ENCODE measurements at regions not wholly inside any gene's neighbourhood (a gene's known extent, or its start where the extent isn't known, plus 50 kb on each side); places are given as distances from the start of the nearest gene placed in this dataset.
"Not testable (repeated sequence)": the region's sequence is repeated elsewhere in the genome, so short reads cannot be mapped to it uniquely, and the experiment has no call there.

GRCh38 chr7:94792241-94792640 is 115.2 kb upstream of the PPP1R9A start:
- BruUV-seq (replicated peaks), result no TSS peak
- Histone ChIP-seq H3K9me2 (ENCODE audit: insufficient read depth, low read length) (no peaks in the 10 kb centered on the region), H3K9me3 (ENCODE audit: low read length) (no peaks in the 10 kb centered on the region), H2AFZ (ENCODE audit: low read length) (no peak overlapping the region), H3K4me3 (ENCODE audit: low read depth, low read length, poor library complexity, severe bottlenecking) (no peak overlapping the region), H3K4me1 (ENCODE audit: insufficient read depth, low read length, poor library complexity, severe bottlenecking) (no peaks in the 10 kb centered on the region), H4K20me1 (ENCODE audit: insufficient read depth, low read length) (no peaks in the 10 kb centered on the region), H3K4me2 (ENCODE audit: low read length) (no peak overlapping the region), H3K36me3 (ENCODE audit: insufficient read depth, low read length) (no peaks in the 10 kb centered on the region), H3K79me2 (ENCODE audit: insufficient read depth, low read depth, low read length) (no peaks in the 10 kb centered on the region), H3K27ac (ENCODE audit: low read depth, low read length, poor library complexity, severe bottlenecking) (no peak overlapping the region)
- intact Hi-C loops (cut with micrococcal nuclease; ENCODE audit: unreplicated experiment), result no loop called here
- TF ChIP-seq CTCF (conservative IDR thresholded peaks at IDR 0.05; ENCODE audit: low read length) (no peak), EZH2phosphoT487 (IDR thresholded peaks at IDR 0.05; ENCODE audit: borderline replicate concordance, low read depth, low read length) (no peak)
- POLR2A ChIA-PET, result no interaction called here
- CTCF ChIA-PET (ENCODE audit: unreplicated experiment), result no interaction called here
- DNase-seq (ENCODE audit: low spot score), result no peak

DNA sequence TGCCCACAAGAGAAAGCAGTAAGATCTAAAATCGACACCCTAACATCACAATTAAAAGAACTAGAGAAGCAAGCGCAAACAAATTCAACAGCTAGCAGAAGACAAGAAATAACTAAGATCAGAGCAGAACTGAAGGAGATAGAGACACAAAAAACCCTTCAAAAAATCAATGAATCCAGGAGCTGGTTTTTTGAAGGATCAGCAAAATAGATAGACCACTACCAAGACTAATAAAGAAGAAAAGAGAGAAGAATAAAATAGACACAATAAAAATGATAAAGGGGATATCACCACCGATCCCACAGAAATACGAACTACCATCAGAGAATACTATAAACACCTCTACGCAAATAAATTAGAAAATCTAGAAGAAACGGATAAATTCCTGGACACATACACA is 110.0 kb upstream of the PPP1R9A start:
- H3K79me2 ChIP-seq (ENCODE audit: insufficient read depth, low read depth, low read length); H3K4me2 ChIP-seq (ENCODE audit: low read length); H4K20me1 ChIP-seq (ENCODE audit: insufficient read depth, low read length); H3K36me3 ChIP-seq (ENCODE audit: insufficient read depth, low read length); intact Hi-C loops (cut with micrococcal nuclease; ENCODE audit: unreplicated experiment); POLR2A ChIA-PET; CTCF ChIA-PET (ENCODE audit: unreplicated experiment); H3K9me3 ChIP-seq (ENCODE audit: low read length); DNase-seq (ENCODE audit: low spot score); BruUV-seq (replicated peaks); H3K9me2 ChIP-seq (ENCODE audit: insufficient read depth, low read length); H3K27ac ChIP-seq (ENCODE audit: low read depth, low read length, poor library complexity, severe bottlenecking); H2AFZ ChIP-seq (ENCODE audit: low read length); H3K4me1 ChIP-seq (ENCODE audit: insufficient read depth, low read length, poor library complexity, severe bottlenecking); H3K4me3 ChIP-seq (ENCODE audit: low read depth, low read length, poor library complexity, severe bottlenecking): not testable (repeated sequence)

DNA sequence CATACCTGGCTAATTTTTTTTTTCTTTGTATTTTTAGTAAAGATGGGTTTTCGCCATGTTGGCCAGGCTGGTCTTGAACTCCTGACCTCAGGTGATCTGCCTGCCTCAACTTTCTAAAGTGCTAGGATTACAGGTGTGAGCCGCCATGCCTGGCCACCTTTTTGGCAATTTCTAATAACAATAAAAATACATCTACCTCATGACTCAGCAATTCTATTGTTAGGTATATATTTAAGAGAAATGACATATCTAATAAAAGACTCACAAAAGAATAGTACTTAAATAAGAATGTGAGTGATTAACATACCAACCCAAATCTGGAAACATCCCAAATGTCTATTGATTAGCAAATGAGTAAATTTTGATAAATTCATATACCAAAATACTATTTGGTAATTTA is 103.6 kb upstream of the PPP1R9A start:
- no peak overlapping the region for H3K4me3 ChIP-seq (ENCODE audit: low read depth, low read length, poor library complexity, severe bottlenecking)
- H3K9me3 ChIP-seq (ENCODE audit: low read length), result 0 out of 2 replicates have a peak, but pooled peaks cover 5% of the 10 kb centered on the region
- no peaks in the 10 kb centered on the region for H3K36me3 ChIP-seq (ENCODE audit: insufficient read depth, low read length)
- no peaks in the 10 kb centered on the region for H3K79me2 ChIP-seq (ENCODE audit: insufficient read depth, low read depth, low read length)
- H3K9me2 ChIP-seq (ENCODE audit: insufficient read depth, low read length), result no peaks in the 10 kb centered on the region
- POLR2A ChIA-PET, result no interaction called here
- H4K20me1 ChIP-seq (ENCODE audit: insufficient read depth, low read length), result no peaks in the 10 kb centered on the region
- no TSS peak for BruUV-seq (replicated peaks)
- intact Hi-C loops (cut with micrococcal nuclease; ENCODE audit: unreplicated experiment), result no loop called here
- TF ChIP-seq CTCF (conservative IDR thresholded peaks at IDR 0.05; ENCODE audit: low read length), result no peak
- TF ChIP-seq EZH2phosphoT487 (IDR thresholded peaks at IDR 0.05; ENCODE audit: borderline replicate concordance, low read depth, low read length), result no peak
- CTCF ChIA-PET (ENCODE audit: unreplicated experiment), result no interaction called here
- DNase-seq (ENCODE audit: low spot score), result no peak
- H3K27ac ChIP-seq (ENCODE audit: low read depth, low read length, poor library complexity, severe bottlenecking), result no peak overlapping the region
- no peak overlapping the region for H3K4me2 ChIP-seq (ENCODE audit: low read length)
- H2AFZ ChIP-seq (ENCODE audit: low read length), result no peak overlapping the region
- no peaks in the 10 kb centered on the region for H3K4me1 ChIP-seq (ENCODE audit: insufficient read depth, low read length, poor library complexity, severe bottlenecking)

DNA sequence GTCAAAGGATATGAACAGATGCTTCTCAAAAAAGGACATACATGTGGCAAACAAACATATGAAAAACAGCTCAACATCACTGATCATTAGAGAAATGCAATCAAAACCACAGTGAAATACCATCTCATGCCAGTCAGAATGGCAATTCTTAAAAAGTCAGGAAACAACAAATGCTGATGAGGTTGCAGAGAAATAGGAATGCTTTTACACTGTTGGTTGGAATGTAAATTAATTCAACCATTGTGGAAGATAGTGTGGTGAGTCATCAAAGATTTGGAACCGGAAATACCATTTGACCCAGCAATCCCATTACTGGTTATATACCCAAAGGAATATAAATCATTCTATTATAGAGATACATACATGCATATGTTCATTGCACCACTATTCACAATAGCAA is 98.7 kb upstream of the PPP1R9A start:
- H3K4me3 ChIP-seq (ENCODE audit: low read depth, low read length, poor library complexity, severe bottlenecking); H3K36me3 ChIP-seq (ENCODE audit: insufficient read depth, low read length); POLR2A ChIA-PET; H4K20me1 ChIP-seq (ENCODE audit: insufficient read depth, low read length); H3K9me3 ChIP-seq (ENCODE audit: low read length); intact Hi-C loops (cut with micrococcal nuclease; ENCODE audit: unreplicated experiment); H2AFZ ChIP-seq (ENCODE audit: low read length); DNase-seq (ENCODE audit: low spot score); BruUV-seq (replicated peaks); H3K9me2 ChIP-seq (ENCODE audit: insufficient read depth, low read length); H3K4me1 ChIP-seq (ENCODE audit: insufficient read depth, low read length, poor library complexity, severe bottlenecking); H3K27ac ChIP-seq (ENCODE audit: low read depth, low read length, poor library complexity, severe bottlenecking); H3K79me2 ChIP-seq (ENCODE audit: insufficient read depth, low read depth, low read length); H3K4me2 ChIP-seq (ENCODE audit: low read length); CTCF ChIA-PET (ENCODE audit: unreplicated experiment): not testable (repeated sequence)
